A673 (cell line): ENCODE measurements at regions not wholly inside any gene's neighbourhood (a gene's known extent, or its start where the extent isn't known, plus 50 kb on each side); places are given as distances from the start of the nearest gene placed in this dataset.

Source experiments
- CTCF ChIP-seq: fragments of 300-800, 200-600 bp; sonication (generic); conservative IDR thresholded peaks from 2 replicates; pipeline ENCODE4 v1.5.1; 2017; ENCODE audit warnings: low read depth, mild to moderate bottlenecking, antibody characterized with exemption, low read length, moderate library complexity, mixed read lengths
- EZH2 ChIP-seq: fragments of 200-600 bp; sonication (generic); IDR thresholded peaks from 2 replicates; pipeline ENCODE4 v1.6.1; 2017; ENCODE audit warnings: borderline replicate concordance, low read depth, mild to moderate bottlenecking, mixed read lengths, antibody characterized with exemption, low read length; ENCODE audit not compliant: poor library complexity, severe bottlenecking

- TF ChIP-seq CTCF, result no peak
- TF ChIP-seq EZH2, result no peak
Measured at GRCh38 chr11:87425943-87426342, 388.2 kb downstream of the TMEM135 start.
